GM19351 (cell line): ENCODE measurements at regions not wholly inside any gene's neighbourhood (a gene's known extent, or its start where the extent isn't known, plus 50 kb on each side); places are given as distances from the start of the nearest gene placed in this dataset.

Experiments used
- ATAC-seq: cut with Tn5 transposase; IDR thresholded peaks from one replicate; pipeline ENCODE4 v1.9.1; 2021; ENCODE audit warnings: mild to moderate bottlenecking, moderate library complexity; ENCODE audit not compliant: unreplicated experiment

DNA sequence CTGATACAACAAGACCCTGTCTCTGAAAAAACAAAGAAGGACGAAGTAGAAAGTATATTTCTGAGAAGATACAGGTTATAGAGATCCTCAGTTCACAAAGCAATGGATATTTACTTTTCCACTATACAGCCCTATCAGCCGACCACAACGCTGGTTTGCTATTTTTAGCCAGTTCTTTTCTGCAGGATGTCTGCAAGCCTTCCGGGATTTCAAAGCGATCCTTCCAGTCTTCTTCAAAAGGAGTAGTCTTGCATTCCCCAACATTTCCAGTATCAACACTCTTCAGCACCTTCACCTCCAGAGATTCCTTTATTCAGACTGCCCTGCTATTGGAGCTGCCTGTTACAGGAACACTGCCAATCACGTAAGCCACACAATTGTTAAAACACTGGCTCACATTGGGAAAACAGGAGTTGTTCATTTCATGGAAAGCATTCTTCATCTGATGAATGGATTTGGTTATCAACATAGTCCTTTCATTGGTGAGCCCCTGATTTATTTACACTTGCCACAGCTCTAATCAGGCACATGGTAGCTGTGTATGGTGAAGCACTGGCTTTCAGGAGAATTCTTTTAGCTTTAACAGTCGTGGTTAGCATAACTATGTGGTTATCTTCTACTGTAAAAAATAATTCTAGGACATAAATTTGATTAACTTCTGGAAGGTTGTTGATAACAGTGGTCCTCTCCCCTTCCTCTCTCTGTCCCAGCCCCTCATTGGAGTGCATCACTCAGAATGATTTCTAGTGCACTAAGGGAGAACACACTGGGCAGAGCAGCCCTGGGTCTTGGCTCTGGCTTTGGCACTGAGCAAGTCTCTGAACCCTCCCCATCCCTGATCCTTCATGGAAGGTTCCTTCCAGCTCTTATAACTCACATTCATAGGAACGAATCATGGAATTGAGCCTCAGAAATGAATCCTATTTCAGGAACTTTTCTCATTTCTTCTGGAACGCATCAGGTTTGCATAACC, 109.9 kb upstream of the SORBS2 start:
- no peak for ATAC-seq

DNA sequence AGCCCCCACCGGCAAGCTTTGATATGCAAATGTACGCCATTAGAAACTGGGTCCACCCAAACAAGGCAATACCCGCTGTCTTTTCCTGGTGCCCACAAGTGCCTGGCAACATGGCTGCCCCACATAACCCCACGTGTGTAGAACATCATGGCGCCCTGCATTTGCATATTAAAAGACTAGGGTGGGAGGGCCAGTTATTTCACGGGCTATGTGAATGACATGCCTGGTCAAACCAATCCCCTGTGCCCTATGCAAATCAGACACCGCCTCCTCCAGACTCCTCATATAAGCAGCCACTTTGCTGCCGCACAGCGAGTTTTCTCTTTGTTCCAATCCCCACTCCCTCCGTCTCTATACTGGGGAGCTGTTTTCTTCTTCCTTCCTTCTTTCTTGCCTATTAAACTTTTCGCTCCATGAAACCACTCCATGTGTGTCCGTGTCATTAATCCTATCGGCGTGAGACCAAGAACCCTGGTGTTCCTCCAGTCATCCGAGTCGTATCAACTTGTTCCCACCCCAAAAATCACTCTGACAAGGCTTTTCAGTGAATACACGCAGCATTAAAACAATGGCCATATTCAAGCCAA, 112.6 kb upstream of the SORBS2 start:
- ATAC-seq: no peak

DNA sequence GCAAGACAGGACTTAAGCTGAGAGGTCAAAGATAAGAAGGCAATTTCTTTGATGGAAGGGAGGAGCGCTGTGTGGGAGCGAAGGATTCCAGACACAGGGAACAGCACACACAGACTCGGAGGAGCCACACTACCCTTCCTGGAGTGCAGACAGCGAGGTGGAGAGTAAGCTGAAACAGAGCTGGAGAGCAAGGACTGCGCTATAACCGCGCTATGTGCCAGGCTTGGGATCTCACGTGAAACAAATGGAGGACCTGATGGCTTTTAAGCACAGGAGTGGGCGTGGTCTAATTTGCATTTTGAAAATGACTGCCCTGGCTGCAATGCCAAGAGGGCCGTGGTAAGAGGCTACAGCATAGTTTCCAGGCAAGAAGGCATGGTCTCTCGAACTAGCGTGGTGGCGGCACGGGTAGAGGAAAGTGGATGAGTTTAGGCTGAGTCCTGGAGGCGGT, 113.9 kb upstream of the SORBS2 start:
- no peak for ATAC-seq

- no peak for ATAC-seq
Observed at GRCh38 chr4:185931375-185931774, 119.4 kb upstream of the SORBS2 start.

GRCh38 chr4:185931986-185932385, 120.0 kb upstream of the SORBS2 start:
- no peak for ATAC-seq

GRCh38 chr4:185932491-185932890, 120.5 kb upstream of the SORBS2 start:
- no peak for ATAC-seq

DNA sequence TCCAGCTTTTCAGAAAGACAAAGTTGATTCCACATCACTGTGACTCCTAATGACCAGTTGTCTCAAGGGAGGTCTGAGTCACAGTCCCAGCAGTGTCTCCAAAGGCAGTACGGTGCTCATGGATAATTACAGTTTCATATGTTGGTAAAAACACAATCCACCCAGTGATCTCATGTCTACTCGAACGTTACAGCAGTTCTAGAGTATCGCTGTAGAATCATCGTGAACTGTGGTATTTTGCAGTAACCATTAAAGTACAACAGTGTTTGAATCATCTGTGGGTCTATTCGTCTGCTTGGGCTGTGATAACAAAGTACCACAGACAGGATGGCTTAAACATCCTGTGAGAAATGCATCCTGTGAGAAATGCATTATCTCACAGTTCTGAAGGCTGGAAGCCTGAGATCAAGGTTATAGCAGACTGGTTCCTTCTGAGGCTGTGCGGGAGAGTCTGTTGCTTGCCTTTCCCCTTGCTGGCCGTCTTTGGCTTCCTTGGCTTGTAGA, 121.1 kb upstream of the SORBS2 start:
- ATAC-seq: no peak

- ATAC-seq: no peak
Observed at GRCh38 chr4:185936650-185937376, 124.8 kb upstream of the SORBS2 start.

GRCh38 chr4:185938654-185939053, 126.7 kb upstream of the SORBS2 start:
- no peak for ATAC-seq

GRCh38 chr4:185941461-185941860, 127.5 kb upstream of the TLR3 start:
- no peak for ATAC-seq

DNA sequence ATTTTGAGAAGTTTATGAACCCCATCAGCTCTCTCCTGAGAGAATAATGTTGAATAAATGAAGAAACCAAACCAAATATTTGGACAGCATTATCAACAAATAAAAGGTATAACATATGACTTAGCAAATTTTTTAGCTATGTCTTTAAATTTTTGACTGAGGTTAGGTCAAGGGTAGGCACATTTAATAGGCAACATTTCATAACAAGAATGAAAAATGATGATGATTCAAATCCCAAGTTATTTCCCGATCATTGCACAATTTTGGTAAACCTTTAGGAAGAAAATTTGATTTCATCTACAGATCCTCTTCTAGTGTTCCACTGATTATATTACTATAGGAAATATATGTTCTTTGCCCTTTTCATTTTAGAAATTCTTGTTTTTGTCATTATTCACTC, 123.7 kb upstream of the TLR3 start:
- no peak for ATAC-seq

DNA sequence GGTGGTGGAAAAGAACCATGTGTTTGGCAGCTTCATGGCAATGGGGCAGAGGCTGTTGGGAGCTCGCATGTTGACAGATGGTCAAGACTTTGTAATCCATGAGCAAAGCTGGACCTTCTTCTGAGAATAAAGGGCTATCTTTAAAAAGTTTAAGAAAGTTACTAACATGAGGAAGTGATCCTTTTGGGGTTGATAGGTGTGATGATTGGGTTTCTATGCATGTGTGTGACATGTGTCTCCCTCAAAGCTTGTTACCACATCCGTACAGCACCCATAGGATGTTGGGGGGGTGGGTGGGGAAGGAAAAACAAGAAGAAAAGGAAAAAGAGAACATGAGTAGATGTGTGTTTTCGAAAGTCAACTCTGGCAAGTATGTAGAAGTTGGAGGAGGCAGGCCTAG, 123.0 kb upstream of the TLR3 start:
- ATAC-seq: peak; percentile 97

DNA sequence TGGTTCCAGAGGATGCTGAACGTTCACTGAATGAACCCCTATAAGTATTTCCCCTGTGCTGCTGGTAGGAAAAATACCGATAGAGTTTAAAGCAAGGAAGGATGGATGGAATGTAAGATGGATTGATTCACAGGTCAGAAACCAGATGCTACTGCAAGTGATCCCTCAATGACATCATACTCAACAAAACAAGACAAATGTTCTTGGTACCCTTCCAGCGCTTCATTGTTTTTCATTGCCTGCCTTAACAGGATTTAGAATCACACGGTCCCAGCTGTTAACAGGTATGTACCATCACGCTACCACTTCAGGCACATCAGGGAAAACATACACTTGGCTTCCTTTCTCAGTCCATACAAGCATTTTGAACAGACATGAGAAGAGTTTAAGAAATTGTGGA, 118.1 kb upstream of the TLR3 start:
- ATAC-seq: no peak

GRCh38 chr4:185955151-185955770, 113.7 kb upstream of the TLR3 start:
- ATAC-seq: no peak

GRCh38 chr4:185955826-185956543, 113.0 kb upstream of the TLR3 start:
- ATAC-seq: no peak

GRCh38 chr4:185956544-185956940, 112.4 kb upstream of the TLR3 start:
- no peak for ATAC-seq

DNA sequence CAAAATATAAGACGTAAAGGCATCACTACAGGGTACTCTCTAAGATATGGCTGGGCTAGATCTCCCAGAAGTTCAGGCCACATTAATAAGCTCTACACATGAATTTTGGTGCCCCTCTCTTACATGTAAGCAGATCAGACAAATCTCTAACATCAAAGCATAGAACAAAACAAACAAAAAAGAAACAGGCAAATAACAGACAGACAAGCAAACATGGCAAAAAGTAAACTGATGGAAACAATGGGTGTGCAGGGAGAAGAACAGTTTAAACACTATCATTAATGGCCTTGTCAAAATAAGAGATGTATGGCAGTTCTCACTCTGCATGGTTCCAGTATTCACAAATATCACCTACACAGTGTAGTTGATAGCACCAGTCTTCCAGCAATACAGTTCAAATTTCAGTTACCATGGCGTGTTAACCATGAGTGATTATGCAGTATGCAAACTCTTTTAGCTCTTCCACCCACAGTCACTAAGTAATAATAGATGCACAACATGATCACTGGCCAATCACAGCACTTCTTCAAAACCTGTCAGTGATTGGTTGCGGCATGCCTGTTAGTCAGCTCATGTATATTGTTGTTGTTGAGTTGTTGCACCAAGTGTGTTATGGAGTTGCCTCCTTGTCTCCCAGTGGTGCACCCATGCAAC, 110.7 kb upstream of the TLR3 start:
- no peak for ATAC-seq

- peak; percentile 87 for ATAC-seq
Observed at GRCh38 chr4:185965426-185966384, 103.3 kb upstream of the TLR3 start.

GRCh38 chr4:185966549-185966948, 102.4 kb upstream of the TLR3 start:
- no peak for ATAC-seq
